ENCODE measurements at regions not wholly inside any gene's neighbourhood (a gene's known extent, or its start where the extent isn't known, plus 50 kb on each side); places are given as distances from the start of the nearest gene placed in this dataset.

DNA sequence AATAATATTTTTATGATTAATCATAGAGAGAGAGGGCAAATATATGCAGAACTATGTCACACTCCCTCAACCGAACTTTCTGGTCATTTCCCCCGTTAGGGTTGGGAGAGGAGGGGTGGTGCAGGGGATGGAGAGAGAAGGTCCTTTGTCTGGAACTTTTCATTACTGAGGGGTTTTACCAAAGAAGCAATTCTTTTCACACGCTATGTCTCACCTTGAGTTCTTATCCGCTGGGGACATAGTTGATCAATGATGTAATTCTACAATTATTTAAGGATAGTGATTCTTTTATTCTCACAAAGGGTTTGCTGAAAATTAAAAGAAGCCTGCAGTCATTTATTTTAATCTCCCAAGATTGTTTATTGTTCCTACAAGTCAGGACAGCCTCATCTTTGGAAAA is 98.3 kb upstream of the RUNX1 start:
- Histone ChIP-seq H3K27ac (ENCODE audit: extremely low read depth, low read depth, low read length) (no peak overlapping the region), H3K36me3 (ENCODE audit: control insufficient read depth in 2 of 2, insufficient read depth in 1 of 2, low read length in 2 of 2) (no peaks in the 10 kb centered on the region), H3K4me3 (ENCODE audit: low read depth, low read length) (no peak overlapping the region), H3K9me3 (ENCODE audit: control insufficient read depth, insufficient read depth, low read depth, low read length) (no peaks in the 10 kb centered on the region), H3K4me1 (ENCODE audit: control insufficient read depth, insufficient read depth, low read length) (no peaks in the 10 kb centered on the region)
- ChIA-PET POLR2A (no interaction called here), CTCF (no interaction called here)
- TF ChIP-seq ZFHX2 (tag by site-specific recombination; conservative IDR thresholded peaks at IDR 0.05) (no peak), ZNF184 (tag by site-specific recombination; IDR thresholded peaks at IDR 0.05) (no peak), HOXA7 (CRISPR knock-in tag; IDR thresholded peaks at IDR 0.05; ENCODE audit: borderline replicate concordance) (no peak)

DNA sequence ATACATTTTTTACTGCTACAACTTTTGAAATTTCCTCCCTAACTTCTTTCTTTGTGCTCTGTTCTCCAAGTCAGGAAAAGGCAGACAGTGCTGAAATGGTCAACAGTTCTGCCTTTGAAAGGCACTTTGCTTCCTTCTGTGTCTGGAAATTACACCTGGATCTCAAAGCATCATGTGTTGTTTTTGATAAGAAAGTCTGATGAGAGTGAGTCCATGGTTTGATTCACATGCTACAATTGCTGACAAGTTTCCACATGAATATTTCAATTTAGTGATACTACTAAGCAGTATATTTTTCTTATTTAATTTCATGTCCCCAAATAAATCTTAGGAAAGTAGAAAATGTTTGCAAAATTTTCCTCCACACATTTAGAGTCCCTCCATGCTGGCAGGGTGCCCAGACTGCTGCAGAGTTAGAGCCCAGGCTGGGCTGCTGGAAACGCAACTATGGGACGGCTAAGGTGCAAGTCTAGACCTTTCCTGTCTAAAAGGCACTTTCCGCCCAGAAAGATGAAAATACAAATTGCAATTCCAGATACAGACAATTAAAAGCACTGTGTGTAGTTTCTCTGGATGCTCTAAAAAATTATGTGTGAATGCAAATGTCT is 96.6 kb upstream of the RUNX1 start:
- H3K27ac ChIP-seq (ENCODE audit: extremely low read depth, low read depth, low read length) = no peak overlapping the region
- no peaks in the 10 kb centered on the region for H3K9me3 ChIP-seq (ENCODE audit: control insufficient read depth, insufficient read depth, low read depth, low read length)
- TF ChIP-seq ZNF660 (tag by site-specific recombination; IDR thresholded peaks at IDR 0.05) = no peak
- TF ChIP-seq ZNF202 (tag by site-specific recombination; IDR thresholded peaks at IDR 0.05; ENCODE audit: borderline replicate concordance) = no peak
- TF ChIP-seq ZFP37 (tag by site-specific recombination; IDR thresholded peaks at IDR 0.05) = no peak
- TF ChIP-seq GLI2 (tag by site-specific recombination; IDR thresholded peaks at IDR 0.05; ENCODE audit: borderline replicate concordance, low read depth) = no peak
- no peak for TF ChIP-seq ZSCAN18 (tag by site-specific recombination; IDR thresholded peaks at IDR 0.05)
- no peak for TF ChIP-seq IKZF3 (tag by site-specific recombination; IDR thresholded peaks at IDR 0.05)
- TF ChIP-seq ZBTB20 (tag by site-specific recombination; IDR thresholded peaks at IDR 0.05) = no peak
- TF ChIP-seq ZNF623 (tag by site-specific recombination; IDR thresholded peaks at IDR 0.05) = no peak
- no peak for TF ChIP-seq ZNF311 (tag by site-specific recombination; IDR thresholded peaks at IDR 0.05; ENCODE audit: borderline replicate concordance)
- TF ChIP-seq ZNF473 (tag by site-specific recombination; IDR thresholded peaks at IDR 0.05) = no peak
- no peak for TF ChIP-seq ZEB2 (tag by site-specific recombination; IDR thresholded peaks at IDR 0.05)
- no peak for TF ChIP-seq ZNF416 (tag by site-specific recombination; IDR thresholded peaks at IDR 0.05)
- TF ChIP-seq ZNF501 (tag by site-specific recombination; IDR thresholded peaks at IDR 0.05) = no peak
- TF ChIP-seq ZNF777 (tag by site-specific recombination; IDR thresholded peaks at IDR 0.05; ENCODE audit: borderline replicate concordance) = no peak
- TF ChIP-seq ZNF518A (tag by site-specific recombination; conservative IDR thresholded peaks at IDR 0.05; ENCODE audit: low read depth) = no peak
- no peak for TF ChIP-seq ZNF561 (tag by site-specific recombination; IDR thresholded peaks at IDR 0.05; ENCODE audit: borderline replicate concordance)
- TF ChIP-seq INSM2 (tag by site-specific recombination; IDR thresholded peaks at IDR 0.05) = no peak
- TF ChIP-seq ZBTB21 (tag by site-specific recombination; IDR thresholded peaks at IDR 0.05) = no peak
- ChIA-PET POLR2A (no interaction called here), CTCF (interaction anchor here (0.6 kb wide), 1 partner anchor 9 kb away, joined by 3 read pairs; no protein-coding TSS in a partner anchor)
- H3K4me1 ChIP-seq (ENCODE audit: control insufficient read depth, insufficient read depth, low read length) = no peaks in the 10 kb centered on the region
- H3K36me3 ChIP-seq (ENCODE audit: control insufficient read depth in 2 of 2, insufficient read depth in 1 of 2, low read length in 2 of 2) = no peaks in the 10 kb centered on the region
- H3K4me3 ChIP-seq (ENCODE audit: low read depth, low read length) = no peak overlapping the region

Measured in HEK293 (cell line).